Fibroblast of the aortic adventitia (primary cell): ENCODE measurements at regions not wholly inside any gene's neighbourhood (a gene's known extent, or its start where the extent isn't known, plus 50 kb on each side); places are given as distances from the start of the nearest gene placed in this dataset.

Experiments
- DNase-seq: peaks from one replicate; pipeline ENCODE4 v3.0.0-alpha.2; 2010; ENCODE audit warnings: low read depth
- H3K4me3 ChIP-seq: 2 replicates; pipeline ENCODE4 v1.5.1; 2011; ENCODE audit warnings: low read depth, mild to moderate bottlenecking, control low read depth, low read length, moderate library complexity
- CTCF ChIP-seq: IDR thresholded peaks from 2 replicates; pipeline ENCODE4 v1.5.1; 2011; ENCODE audit warnings: mild to moderate bottlenecking, low read length, control low read depth, inconsistent platforms; ENCODE audit not compliant: insufficient read depth

DNA sequence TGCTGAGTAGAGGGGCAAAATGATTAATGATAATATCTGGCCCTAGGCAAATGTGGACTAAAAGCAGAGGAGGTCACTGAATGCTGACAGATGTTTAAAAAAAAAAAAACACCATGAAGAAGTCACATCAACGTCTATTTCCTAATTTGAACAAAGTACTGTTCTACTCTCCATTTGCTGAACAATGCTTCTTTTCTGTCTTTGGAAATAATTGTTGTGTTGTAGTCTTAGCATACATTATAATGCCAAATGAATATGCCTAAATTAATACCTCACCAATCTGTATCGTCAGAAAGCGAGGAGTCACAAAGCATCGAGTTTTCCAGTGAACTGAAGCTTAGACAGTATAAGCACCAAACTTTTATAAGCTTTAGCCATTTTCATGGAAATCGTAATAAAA is 140.9 kb upstream of the JADE1 start:
- H3K4me3 ChIP-seq, result no peak overlapping the region
- no peak for TF ChIP-seq CTCF
- no peak for DNase-seq

- H3K4me3 ChIP-seq, result no peak overlapping the region
- DNase-seq, result peak; percentile 12
- TF ChIP-seq CTCF, result no peak
Observed at GRCh38 chr4:128665514-128665913, 144.0 kb upstream of the JADE1 start.

DNA sequence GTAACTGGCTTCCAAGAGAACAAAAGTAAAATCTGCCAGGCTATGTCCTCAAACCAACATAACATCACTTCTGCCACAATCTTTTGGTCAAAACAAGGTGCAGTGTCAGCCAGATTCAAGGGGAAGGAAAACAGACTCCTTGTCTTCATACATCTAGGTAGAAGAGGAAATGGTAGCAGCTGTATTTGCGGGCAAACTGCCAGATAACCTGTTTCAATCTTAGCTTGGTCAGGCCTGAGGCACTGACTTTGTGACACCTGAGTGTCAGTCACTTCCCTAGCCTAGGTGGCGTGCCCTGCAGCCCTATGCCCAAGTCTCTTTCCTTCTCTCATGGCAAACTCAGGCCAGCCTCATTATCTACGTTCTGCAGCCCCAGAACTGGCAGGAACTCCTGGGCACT is 146.2 kb upstream of the JADE1 start:
- H3K4me3 ChIP-seq, result no peak overlapping the region
- no peak for TF ChIP-seq CTCF
- DNase-seq, result no peak

DNA sequence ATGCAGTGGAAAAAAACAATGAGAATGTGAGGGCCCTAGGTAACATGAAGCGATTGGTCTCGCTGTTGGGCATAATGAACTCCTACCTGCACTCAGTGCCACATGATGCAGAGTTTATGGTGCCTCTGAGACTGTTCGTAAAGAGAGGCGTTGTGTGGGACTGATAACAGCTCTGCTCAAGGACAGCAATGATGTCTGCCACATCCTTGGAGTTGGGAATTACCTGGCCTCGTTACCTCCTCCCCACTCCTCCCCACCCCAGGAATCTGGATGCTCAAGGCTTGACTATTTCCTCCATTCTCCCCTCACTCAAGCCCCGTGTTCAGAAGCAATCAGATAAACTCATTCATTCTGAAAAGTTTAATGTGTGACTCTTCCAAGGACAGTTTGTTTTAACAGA is 148.0 kb upstream of the JADE1 start:
- TF ChIP-seq CTCF, result no peak
- no peak overlapping the region for H3K4me3 ChIP-seq

DNA sequence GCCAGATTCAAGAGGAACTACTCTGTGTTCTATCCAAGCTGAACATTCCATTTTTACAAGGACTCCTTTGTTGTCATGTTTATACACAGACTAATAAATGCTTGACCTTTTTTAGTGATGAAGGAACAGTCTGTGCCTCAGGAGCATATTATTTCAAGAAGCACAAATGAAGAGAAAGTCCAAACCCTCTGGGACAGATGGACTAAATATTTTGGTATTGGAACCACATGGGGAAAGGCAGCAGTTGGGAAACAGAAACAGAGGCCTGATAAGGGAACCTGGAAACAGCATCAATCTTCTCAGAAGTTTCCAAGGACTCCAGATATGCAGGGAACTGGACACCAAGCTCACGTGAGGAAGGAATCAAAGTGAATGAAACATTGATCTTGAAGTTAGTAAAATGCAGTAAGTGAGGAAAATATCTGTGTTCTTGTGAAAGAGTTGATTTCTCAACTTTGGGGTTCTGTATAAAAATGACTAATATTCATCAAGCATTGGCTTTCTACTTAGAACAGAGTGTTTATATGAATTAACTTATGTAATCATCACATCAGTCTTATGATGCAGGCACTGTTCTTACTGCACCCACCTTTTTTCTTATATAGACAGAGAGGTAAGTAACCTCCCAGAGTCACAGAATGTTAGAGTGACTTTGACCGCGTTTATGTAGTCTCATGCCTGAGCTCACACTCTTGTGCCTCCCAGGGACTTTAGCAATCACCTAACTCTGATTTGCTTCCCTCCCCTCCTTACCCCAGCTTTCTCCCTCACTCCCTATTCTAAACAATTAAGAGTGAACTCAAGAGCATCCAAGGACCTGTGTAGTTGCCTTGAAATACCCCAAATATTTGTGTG is 148.9 kb upstream of the JADE1 start:
- H3K4me3 ChIP-seq, result no peak overlapping the region
- DNase-seq, result peak; percentile 95
- no peak for TF ChIP-seq CTCF

More for the DNA sequence above, 148.0 kb upstream of the JADE1 start:
- no peak for DNase-seq

GRCh38 chr4:128658214-128658631 is 151.3 kb upstream of the JADE1 start:
- H3K4me3 ChIP-seq, result no peak overlapping the region
- DNase-seq, result peak; percentile 70
- TF ChIP-seq CTCF, result no peak

GRCh38 chr4:128657638-128658037 is 151.9 kb upstream of the JADE1 start:
- no peak for TF ChIP-seq CTCF
- no peak for DNase-seq

More at GRCh38 chr4:128657638-128658037, 151.9 kb upstream of the JADE1 start:
- H3K4me3 ChIP-seq, result no peak overlapping the region
